UCSD-AML1 (cell line): ENCODE measurements at regions not wholly inside any gene's neighbourhood (a gene's known extent, or its start where the extent isn't known, plus 50 kb on each side); places are given as distances from the start of the nearest gene placed in this dataset.

Source experiments
- DNase-seq: peaks from one replicate; lab custom pipeline; 2025; ENCODE audit not compliant: unreplicated experiment; lab: John Stamatoyannopoulos, UW

- no peak for DNase-seq
Measured at GRCh38 chr12:24724814-24725213, 224.1 kb downstream of the BCAT1 start.

- DNase-seq = no peak
Measured at GRCh38 chr12:24723759-24724158, 225.1 kb downstream of the BCAT1 start.

GRCh38 chr12:24721191-24721590, 227.7 kb downstream of the BCAT1 start:
- no peak for DNase-seq

- DNase-seq = no peak
Measured at GRCh38 chr12:24719293-24719721, 229.6 kb downstream of the BCAT1 start.

GRCh38 chr12:24718617-24719016, 230.3 kb downstream of the BCAT1 start:
- DNase-seq = no peak

GRCh38 chr12:24714237-24714636, 234.7 kb downstream of the BCAT1 start:
- DNase-seq = no peak

- DNase-seq = no peak
Measured at GRCh38 chr12:24711056-24712008, 237.6 kb downstream of the BCAT1 start.

GRCh38 chr12:24709216-24709615, 239.7 kb downstream of the BCAT1 start:
- DNase-seq = no peak

- no peak for DNase-seq
Measured at GRCh38 chr12:24708718-24709117, 240.2 kb downstream of the BCAT1 start.

- no peak for DNase-seq
Measured at GRCh38 chr12:24708043-24708442, 240.9 kb downstream of the BCAT1 start.

GRCh38 chr12:24707334-24707733, 241.6 kb downstream of the BCAT1 start:
- DNase-seq = no peak

- no peak for DNase-seq
Measured at GRCh38 chr12:24705741-24706358, 243.1 kb downstream of the BCAT1 start.

GRCh38 chr12:24705216-24705615, 243.7 kb downstream of the BCAT1 start:
- no peak for DNase-seq

GRCh38 chr12:24701343-24701742, 247.6 kb downstream of the BCAT1 start:
- no peak for DNase-seq

- no peak for DNase-seq
Measured at GRCh38 chr12:24698972-24699371, 249.9 kb downstream of the BCAT1 start.

- no peak for DNase-seq
Measured at GRCh38 chr12:24697769-24698168, 251.1 kb downstream of the BCAT1 start.

- no peak for DNase-seq
Measured at GRCh38 chr12:24697295-24697694, 251.6 kb downstream of the BCAT1 start.

- no peak for DNase-seq
Measured at GRCh38 chr12:24696800-24697199, 252.1 kb downstream of the BCAT1 start.

- DNase-seq = no peak
Measured at GRCh38 chr12:24695657-24696329, 253.1 kb downstream of the BCAT1 start.

- DNase-seq = no peak
Measured at GRCh38 chr12:24695103-24695502, 253.8 kb downstream of the BCAT1 start.

GRCh38 chr12:24688601-24689000, 260.3 kb downstream of the BCAT1 start:
- DNase-seq = no peak

- no peak for DNase-seq
Measured at GRCh38 chr12:24681570-24681969, 267.3 kb downstream of the BCAT1 start.
